ENCODE measurements at regions not wholly inside any gene's neighbourhood (a gene's known extent, or its start where the extent isn't known, plus 50 kb on each side); places are given as distances from the start of the nearest gene placed in this dataset.

GRCh38 chr16:62548095-62548494, 511.9 kb upstream of the CDH8 start:
- no peaks in the 10 kb centered on the region for H3K4me1 Mint-ChIP-seq
- CTCF ChIA-PET, result no interaction called here
- H3K27ac Mint-ChIP-seq, result no peak overlapping the region
- no peaks in the 10 kb centered on the region for H3K36me3 Mint-ChIP-seq (ENCODE audit: low read depth)
- H3K27me3 Mint-ChIP-seq, result no peaks in the 10 kb centered on the region
- POLR2A ChIA-PET, result no interaction called here
- intact Hi-C loops (cut with micrococcal nuclease), result no loop called here
- TF ChIP-seq, protein P1, sequence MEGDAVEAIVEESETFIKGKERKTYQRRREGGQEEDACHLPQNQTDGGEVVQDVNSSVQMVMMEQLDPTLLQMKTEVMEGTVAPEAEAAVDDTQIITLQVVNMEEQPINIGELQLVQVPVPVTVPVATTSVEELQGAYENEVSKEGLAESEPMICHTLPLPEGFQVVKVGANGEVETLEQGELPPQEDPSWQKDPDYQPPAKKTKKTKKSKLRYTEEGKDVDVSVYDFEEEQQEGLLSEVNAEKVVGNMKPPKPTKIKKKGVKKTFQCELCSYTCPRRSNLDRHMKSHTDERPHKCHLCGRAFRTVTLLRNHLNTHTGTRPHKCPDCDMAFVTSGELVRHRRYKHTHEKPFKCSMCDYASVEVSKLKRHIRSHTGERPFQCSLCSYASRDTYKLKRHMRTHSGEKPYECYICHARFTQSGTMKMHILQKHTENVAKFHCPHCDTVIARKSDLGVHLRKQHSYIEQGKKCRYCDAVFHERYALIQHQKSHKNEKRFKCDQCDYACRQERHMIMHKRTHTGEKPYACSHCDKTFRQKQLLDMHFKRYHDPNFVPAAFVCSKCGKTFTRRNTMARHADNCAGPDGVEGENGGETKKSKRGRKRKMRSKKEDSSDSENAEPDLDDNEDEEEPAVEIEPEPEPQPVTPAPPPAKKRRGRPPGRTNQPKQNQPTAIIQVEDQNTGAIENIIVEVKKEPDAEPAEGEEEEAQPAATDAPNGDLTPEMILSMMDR (IDR thresholded peaks at IDR 0.05), result no peak
- DNase-seq (no peak), ATAC-seq (ENCODE audit: low read depth) (no peak)
- peaks cover 12% of the 10 kb centered on the region for H3K9me3 Mint-ChIP-seq
- H3K4me3 Mint-ChIP-seq, result no peak overlapping the region

DNA sequence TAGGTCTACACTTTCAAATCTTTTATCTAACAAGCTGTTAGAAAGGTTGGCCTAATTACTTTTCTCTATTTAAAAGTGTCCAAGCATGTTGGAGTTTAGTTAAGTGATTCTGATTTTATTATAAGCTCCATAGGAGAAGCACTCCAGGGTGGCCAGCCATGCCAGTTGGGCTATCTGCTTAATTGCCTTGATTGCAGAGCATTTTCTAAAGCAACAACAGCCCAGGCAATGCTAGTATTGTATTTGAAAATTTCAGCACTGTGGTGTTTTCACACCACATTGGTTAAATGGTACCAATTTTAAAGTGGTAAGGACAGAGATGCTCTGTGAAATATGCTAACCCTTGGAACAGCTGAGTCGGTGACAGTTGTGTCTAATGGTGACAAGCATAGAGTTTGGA, 510.5 kb upstream of the CDH8 start:
- ATAC-seq (ENCODE audit: low read depth) (no peak), DNase-seq (no peak)
- intact Hi-C loops (cut with micrococcal nuclease), result no loop called here
- H3K4me3 Mint-ChIP-seq, result no peak overlapping the region
- no peaks in the 10 kb centered on the region for H3K27me3 Mint-ChIP-seq
- H3K27ac Mint-ChIP-seq, result no peak overlapping the region
- no peaks in the 10 kb centered on the region for H3K4me1 Mint-ChIP-seq
- no peaks in the 10 kb centered on the region for H3K36me3 Mint-ChIP-seq (ENCODE audit: low read depth)
- peaks cover 11% of the 10 kb centered on the region for H3K9me3 Mint-ChIP-seq
- POLR2A ChIA-PET, result no interaction called here
- TF ChIP-seq, protein P1 (IDR thresholded peaks at IDR 0.05), result no peak
- CTCF ChIA-PET, result no interaction called here

- intact Hi-C loops (cut with micrococcal nuclease), result no loop called here
- no peak overlapping the region for H3K27ac Mint-ChIP-seq
- DNase-seq, result no peak
Observed at GRCh38 chr16:62545039-62545438, 508.8 kb upstream of the CDH8 start.

DNA sequence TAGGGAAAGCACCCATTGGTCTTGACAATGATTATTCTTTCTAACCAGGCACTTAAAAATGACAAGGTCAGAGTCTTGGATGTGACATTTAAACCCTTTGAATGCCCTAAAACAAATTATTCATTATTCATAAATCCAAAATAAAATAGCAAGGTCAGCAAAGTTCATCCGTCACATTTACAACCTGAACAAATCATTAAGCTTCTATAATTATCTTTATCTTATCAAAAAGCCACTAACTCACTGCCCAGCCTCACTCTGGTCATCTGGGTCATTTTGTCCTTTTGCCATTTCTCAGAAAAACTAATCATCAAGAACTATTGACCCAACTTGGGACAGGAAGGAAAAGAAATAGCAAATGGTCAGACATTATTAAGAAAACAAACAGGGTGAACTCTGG, 507.3 kb upstream of the CDH8 start:
- Mint-ChIP-seq H3K9me3 (peaks cover 6% of the 10 kb centered on the region), H3K36me3 (ENCODE audit: low read depth) (no peaks in the 10 kb centered on the region), H3K4me3 (no peak overlapping the region), H3K27me3 (no peaks in the 10 kb centered on the region), H3K4me1 (no peaks in the 10 kb centered on the region), H3K27ac (no peak overlapping the region)
- ChIA-PET CTCF (no interaction called here), POLR2A (no interaction called here)
- intact Hi-C loops (cut with micrococcal nuclease), result no loop called here
- DNase-seq (no peak), ATAC-seq (ENCODE audit: low read depth) (no peak)
- TF ChIP-seq, protein P1 (IDR thresholded peaks at IDR 0.05), result no peak

More at GRCh38 chr16:62545039-62545438, 508.8 kb upstream of the CDH8 start:
- no peak for ATAC-seq (ENCODE audit: low read depth)
- no peaks in the 10 kb centered on the region for H3K36me3 Mint-ChIP-seq (ENCODE audit: low read depth)
- ChIA-PET POLR2A (no interaction called here), CTCF (no interaction called here)
- H3K27me3 Mint-ChIP-seq, result no peaks in the 10 kb centered on the region
- TF ChIP-seq, protein P1 (IDR thresholded peaks at IDR 0.05), result no peak
- peaks cover 8% of the 10 kb centered on the region for H3K9me3 Mint-ChIP-seq
- no peaks in the 10 kb centered on the region for H3K4me1 Mint-ChIP-seq
- H3K4me3 Mint-ChIP-seq, result no peak overlapping the region

DNA sequence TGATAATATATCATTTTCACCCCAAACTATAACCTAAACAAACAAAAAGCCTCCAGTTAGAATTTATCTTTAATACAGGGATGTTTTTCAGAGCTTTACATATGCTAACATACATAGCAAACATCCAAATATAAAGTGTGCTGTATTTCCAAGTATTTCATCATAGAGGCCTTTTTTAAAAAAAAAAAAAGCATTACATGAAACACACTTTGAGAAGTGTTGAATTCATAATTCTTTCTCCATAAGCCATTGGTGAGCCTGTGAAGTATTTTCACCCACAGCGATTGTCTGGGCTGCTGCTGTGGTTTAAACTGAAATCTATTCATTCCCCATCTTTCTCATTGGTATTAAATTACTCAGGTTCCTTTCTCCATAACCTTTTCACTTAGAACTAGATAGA, 503.4 kb upstream of the CDH8 start:
- Mint-ChIP-seq H3K27ac (no peak overlapping the region), H3K4me1 (no peaks in the 10 kb centered on the region), H3K4me3 (no peak overlapping the region), H3K36me3 (ENCODE audit: low read depth) (no peaks in the 10 kb centered on the region), H3K27me3 (no peaks in the 10 kb centered on the region), H3K9me3 (peaks cover 3% of the 10 kb centered on the region)
- TF ChIP-seq, protein P1 (IDR thresholded peaks at IDR 0.05), result no peak
- ATAC-seq (ENCODE audit: low read depth) (no peak), DNase-seq (no peak)
- ChIA-PET POLR2A (interaction anchor here (0.6 kb wide), 1 partner anchor 41 kb away, joined by 9 read pairs; no protein-coding TSS in a partner anchor), CTCF (no interaction called here)
- intact Hi-C loops (cut with micrococcal nuclease), result no loop called here

Data from activated B cell treated with CpG ODN at 0.5 μM for 24 hours (primary cell).